Posterior cingulate gyrus (tissue), 11 donors: ENCODE measurements at regions not wholly inside any gene's neighbourhood (a gene's known extent, or its start where the extent isn't known, plus 50 kb on each side); places are given as distances from the start of the nearest gene placed in this dataset.
"Not testable (repeated sequence)": the region's sequence is repeated elsewhere in the genome, so short reads cannot be mapped to it uniquely, and the experiment has no call there.

Source experiments
- DNase-seq, 10 donors: peaks; one replicate each; pipeline versions ENCODE4 v3.0.0 to v3.0.0-alpha.2; 2020 to 2021; ENCODE audit warnings: mixed read lengths in 3 of 10
- intact Hi-C: fragments of 100-400 bp; cut with DNase I; formaldehyde crosslinking; loops from one replicate; pipeline ENCODE4 v1.15.1; 2023

- intact Hi-C loops, result no loop called here
- no peak for DNase-seq
These were observed 106.3 kb upstream of the IRX1 start for GRCh38 chr5:3489239-3489843.

GRCh38 chr5:3484836-3485235, 110.8 kb upstream of the IRX1 start:
- DNase-seq, result no peak
- intact Hi-C loops, result no loop called here

GRCh38 chr5:3481175-3481574, 114.5 kb upstream of the IRX1 start:
- DNase-seq, result no peak
- intact Hi-C loops, result no loop called here

- no peak for DNase-seq
- intact Hi-C loops, result no loop called here
These were observed 120.0 kb upstream of the IRX1 start for GRCh38 chr5:3475674-3476073.

- intact Hi-C loops, result no loop called here
These were observed 129.2 kb upstream of the IRX1 start for GRCh38 chr5:3466392-3466791.

GRCh38 chr5:3460416-3460815, 135.2 kb upstream of the IRX1 start:
- no peak for DNase-seq
- intact Hi-C loops, result no loop called here

More at GRCh38 chr5:3466392-3466791, 129.2 kb upstream of the IRX1 start:
- DNase-seq, result no peak

GRCh38 chr5:3456121-3456681, 139.4 kb upstream of the IRX1 start:
- DNase-seq, result peak in 1 of 10 donors; percentile 62
- intact Hi-C loops, result no loop called here

- peak in 1 of 10 donors; percentile 61 for DNase-seq
These were observed 141.6 kb upstream of the IRX1 start for GRCh38 chr5:3454028-3454427.

GRCh38 chr5:3452622-3453021, 143.0 kb upstream of the IRX1 start:
- DNase-seq, result peak in 1 of 10 donors; percentile 52
- intact Hi-C loops, result no loop called here

More at GRCh38 chr5:3454028-3454427, 141.6 kb upstream of the IRX1 start:
- intact Hi-C loops, result not testable (repeated sequence)

- intact Hi-C loops, result no loop called here
- DNase-seq, result no peak
These were observed 143.7 kb upstream of the IRX1 start for GRCh38 chr5:3451961-3452360.

GRCh38 chr5:3449481-3449880, 146.2 kb upstream of the IRX1 start:
- intact Hi-C loops, result no loop called here
- no peak for DNase-seq

- no peak for DNase-seq
- intact Hi-C loops, result no loop called here
These were observed 149.2 kb upstream of the IRX1 start for GRCh38 chr5:3446410-3446809.

- DNase-seq, intact Hi-C loops: not testable (repeated sequence)
These were observed 150.1 kb upstream of the IRX1 start for GRCh38 chr5:3445517-3445916.

- intact Hi-C loops, result no loop called here
- no peak for DNase-seq
These were observed 163.5 kb upstream of the IRX1 start for GRCh38 chr5:3432135-3432534.

GRCh38 chr5:3430691-3431090, 164.9 kb upstream of the IRX1 start:
- DNase-seq, result no peak
- intact Hi-C loops, result no loop called here

- peak in 1 of 10 donors; percentile 34 for DNase-seq
- intact Hi-C loops, result no loop called here
These were observed 165.7 kb upstream of the IRX1 start for GRCh38 chr5:3429962-3430361.

- intact Hi-C loops, result no loop called here
- DNase-seq, result no peak
These were observed 167.3 kb upstream of the IRX1 start for GRCh38 chr5:3428334-3428733.

GRCh38 chr5:3424946-3425345, 170.7 kb upstream of the IRX1 start:
- intact Hi-C loops, result no loop called here
- DNase-seq, result no peak

- no peak for DNase-seq
- intact Hi-C loops, result no loop called here
These were observed 178.2 kb upstream of the IRX1 start for GRCh38 chr5:3417376-3417943.

GRCh38 chr5:3414371-3414770, 181.3 kb upstream of the IRX1 start:
- no peak for DNase-seq
- intact Hi-C loops, result no loop called here

GRCh38 chr5:3412146-3412545, 183.5 kb upstream of the IRX1 start:
- no peak for DNase-seq
- intact Hi-C loops, result no loop called here

GRCh38 chr5:3411363-3411762, 184.3 kb upstream of the IRX1 start:
- intact Hi-C loops, result no loop called here

More at GRCh38 chr5:3411363-3411762, 184.3 kb upstream of the IRX1 start:
- no peak for DNase-seq
